AG20443 (cell line): ENCODE measurements at regions not wholly inside any gene's neighbourhood (a gene's known extent, or its start where the extent isn't known, plus 50 kb on each side); places are given as distances from the start of the nearest gene placed in this dataset.
"Not testable (repeated sequence)": the region's sequence is repeated elsewhere in the genome, so short reads cannot be mapped to it uniquely, and the experiment has no call there.

Source experiments
- DNase-seq: peaks from one replicate; pipeline ENCODE4 v3.0.0; 2012; ENCODE audit warnings: low spot score, mixed read lengths

DNA sequence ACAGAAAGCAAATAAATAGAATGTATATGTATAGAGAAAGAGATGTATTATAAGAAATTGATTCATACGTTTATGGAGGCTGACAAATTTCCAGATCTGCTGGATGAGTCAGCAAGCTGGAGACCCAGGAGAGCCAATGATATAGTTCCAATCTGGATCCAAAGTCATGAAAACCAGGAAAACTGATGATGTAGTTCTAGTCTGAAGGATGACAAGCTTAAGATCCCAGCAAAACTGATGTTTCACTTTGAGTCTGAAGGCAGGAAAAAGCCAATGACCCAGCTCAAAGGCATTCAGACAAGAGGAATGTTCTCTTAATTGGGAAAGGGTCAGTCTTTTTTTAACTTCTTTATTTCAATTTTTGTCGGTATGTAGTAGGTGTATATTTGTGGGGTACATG is 102.6 kb downstream of the LHFPL1 start:
- peak; percentile 8 for DNase-seq

DNA sequence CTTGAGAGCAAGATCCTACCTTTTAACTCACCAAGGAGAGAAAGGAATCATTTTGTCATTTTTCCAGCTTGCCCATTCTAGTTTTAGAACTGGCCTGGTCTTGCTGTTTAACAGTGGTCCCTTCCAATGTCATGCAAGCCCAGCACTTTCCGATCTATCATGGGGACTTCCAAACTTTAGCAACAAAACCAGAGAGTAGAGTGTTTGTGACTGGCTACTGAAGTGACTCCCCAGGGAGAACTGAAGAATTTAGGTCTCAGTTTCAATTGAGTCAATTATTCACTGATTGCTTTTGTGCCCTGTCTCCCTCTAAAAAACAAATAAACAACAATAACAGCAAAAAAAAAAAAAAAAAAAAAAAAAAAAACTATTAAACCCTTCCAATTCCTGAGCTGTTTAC is 108.3 kb downstream of the LHFPL1 start:
- DNase-seq, result no peak

DNA sequence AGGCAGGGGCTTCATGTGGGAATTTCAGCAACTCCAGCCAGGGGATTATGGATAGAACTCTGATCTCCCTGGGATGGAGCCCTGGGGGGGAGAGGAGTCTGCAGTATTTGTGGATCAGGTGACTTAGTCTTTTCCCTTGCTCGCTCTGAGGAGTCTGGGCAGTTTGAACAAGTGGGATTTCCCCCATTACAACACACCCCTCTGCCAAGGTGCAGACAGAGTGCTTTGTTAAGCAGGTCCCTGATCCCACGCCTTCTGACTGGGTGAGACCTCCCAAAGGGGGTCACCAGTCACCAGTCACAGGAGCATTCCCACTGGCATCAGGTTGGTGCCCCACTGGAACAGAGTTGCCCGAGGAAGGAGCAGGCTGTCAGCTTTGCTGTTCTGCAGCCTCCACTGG is 123.9 kb downstream of the LHFPL1 start:
- DNase-seq, result no peak

DNA sequence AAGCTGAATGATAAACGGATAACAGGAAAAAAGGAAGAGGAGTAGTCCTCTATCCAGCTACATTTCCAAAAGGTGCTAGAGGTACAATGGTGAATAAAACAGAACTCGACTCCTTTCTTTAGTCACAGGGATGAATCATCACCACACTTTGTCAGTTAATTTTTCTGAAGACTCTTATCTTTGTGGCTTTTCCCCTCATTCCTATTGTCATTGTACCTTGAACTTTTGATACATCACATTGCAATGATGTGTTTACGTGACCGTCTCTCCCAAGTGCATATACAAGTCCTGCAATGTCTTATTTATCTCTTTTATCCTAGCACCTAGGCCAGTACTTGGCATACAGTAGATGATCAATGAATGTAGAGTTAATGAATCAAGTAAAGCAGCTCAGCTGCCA is 134.7 kb downstream of the LHFPL1 start:
- DNase-seq, result no peak

DNA sequence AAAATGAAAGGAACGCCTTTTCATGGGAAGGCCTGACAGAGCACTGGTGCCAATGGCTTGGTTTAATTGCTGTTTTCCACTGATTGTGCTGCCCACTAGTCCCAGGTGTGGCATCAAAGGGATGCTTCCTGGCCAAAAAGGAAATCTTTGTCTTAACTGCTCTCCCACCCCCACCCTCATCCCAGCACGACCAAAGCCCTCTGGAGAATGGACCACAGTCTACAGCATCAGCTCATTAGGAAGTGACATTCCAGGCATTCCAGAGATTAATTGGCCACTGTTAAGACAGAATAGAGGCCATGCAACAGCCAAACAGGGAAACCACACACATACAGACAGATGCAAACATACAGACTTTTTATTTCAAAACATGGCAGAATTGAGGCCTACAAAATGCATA is 143.2 kb downstream of the LHFPL1 start:
- DNase-seq, result peak; percentile 33

DNA sequence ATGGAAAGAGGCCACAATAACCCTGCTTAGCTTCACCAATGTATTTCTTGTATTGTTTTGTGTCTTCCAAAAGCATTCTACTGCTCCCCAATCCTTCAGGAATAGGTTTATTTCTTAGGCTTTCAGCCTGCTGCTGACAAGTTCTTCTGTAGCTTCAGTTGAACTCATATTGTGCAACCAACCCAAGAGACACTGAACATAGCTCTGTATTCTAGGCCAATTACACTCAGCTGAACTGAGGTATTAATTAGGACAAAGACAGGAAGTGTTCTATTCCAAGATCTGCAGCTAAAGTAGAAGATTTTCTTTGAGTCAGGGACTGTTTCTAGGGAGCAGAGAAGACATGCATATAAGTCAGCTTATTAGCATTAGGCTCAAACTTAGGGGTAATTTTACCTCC is 151.8 kb downstream of the LHFPL1 start:
- DNase-seq, result peak; percentile 5

DNA sequence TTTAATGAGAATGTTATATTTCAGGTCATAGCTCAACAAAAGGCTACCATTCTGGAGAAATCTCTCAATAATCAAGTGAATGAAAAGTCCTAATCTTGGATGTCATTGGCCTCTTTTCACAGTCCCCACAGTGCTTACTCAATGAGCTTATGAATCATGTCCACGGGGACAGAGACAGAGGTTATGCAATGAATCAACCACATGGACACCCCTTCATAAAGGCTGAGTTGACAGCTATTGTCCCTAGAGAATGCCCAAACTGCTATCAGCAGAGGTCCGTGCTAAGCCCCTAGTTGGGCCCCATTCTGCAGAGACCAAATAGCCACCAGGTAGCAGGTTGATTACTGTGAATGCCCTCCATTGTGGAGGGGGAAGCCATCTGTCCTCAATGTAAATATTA is 158.1 kb downstream of the LHFPL1 start:
- peak; percentile 6 for DNase-seq

DNA sequence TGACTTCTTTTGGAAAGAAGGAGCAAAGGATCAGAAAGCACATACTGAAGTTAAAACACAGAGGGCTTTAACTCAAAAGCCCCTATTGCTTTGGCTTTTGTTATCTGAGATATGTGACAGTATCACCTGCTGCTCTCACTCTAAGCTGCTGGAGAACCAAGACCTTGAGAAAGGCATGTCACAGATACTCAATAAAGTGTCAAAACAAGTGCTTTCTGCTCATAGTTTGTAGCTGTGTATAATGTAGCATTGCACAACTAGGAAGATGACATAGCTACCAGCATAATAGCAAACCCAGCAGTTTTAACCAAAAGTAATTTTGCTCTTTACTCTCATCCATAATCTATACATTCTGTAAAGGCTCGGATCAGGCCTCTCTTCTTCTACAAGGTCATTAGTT is 159.6 kb downstream of the LHFPL1 start:
- no peak for DNase-seq

DNA sequence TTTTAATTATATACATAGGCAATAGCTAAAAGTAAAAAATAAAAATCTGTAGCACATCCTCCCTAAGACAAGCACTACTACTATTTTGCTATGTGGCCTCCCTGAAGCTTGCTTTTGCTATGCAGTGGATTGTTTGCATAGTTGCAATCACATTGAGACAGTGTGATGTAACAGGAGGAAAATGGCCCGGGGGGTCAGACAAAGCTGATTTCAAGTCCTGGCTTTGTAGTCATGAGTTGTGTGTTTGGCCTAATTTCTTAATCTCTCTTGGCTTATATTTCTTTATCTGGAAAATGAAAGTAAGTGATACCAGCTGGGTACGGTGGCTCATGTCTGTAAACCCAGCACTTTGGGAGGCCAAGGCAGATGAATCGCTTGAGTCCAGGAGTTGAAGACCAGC is 166.6 kb downstream of the LHFPL1 start:
- DNase-seq, result peak; percentile 35

DNA sequence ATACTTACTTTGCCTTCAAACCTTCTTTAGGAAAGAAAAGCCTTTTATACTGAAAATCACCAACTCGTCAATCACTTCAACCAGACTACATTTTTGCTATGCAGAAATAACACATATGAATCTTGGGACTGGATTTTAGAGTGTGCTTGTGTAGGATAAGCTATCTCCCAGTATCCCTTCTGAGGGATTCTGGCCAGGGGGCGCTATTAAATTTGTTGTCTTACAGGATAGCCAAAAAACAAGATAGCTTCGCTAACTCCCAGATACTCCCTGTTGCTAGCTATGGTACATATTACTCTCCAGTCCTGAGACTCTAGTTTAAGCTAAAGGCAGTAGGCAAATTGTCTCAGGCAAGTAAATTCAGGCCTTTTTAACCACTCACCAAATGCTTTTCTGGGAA is 167.2 kb downstream of the LHFPL1 start:
- no peak for DNase-seq

DNA sequence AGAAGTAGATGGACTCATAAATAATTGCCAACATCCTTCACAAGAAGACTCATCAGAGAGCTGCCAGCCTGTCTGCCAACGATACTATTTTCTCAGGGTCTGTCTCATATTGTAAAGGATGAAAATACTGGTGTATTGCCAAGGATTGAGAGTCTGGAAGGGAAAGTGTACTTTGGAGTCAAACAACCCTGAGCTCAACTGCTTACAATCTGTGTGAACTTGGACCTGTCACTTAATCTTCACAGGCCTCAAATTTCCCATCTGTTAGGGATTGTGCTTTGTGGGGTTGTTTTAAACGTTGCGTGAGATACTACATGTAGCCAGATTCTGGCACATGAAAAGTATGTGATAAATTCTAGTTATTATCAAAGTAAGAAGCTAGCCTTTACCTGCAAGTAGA is 169.1 kb downstream of the LHFPL1 start:
- no peak for DNase-seq

DNA sequence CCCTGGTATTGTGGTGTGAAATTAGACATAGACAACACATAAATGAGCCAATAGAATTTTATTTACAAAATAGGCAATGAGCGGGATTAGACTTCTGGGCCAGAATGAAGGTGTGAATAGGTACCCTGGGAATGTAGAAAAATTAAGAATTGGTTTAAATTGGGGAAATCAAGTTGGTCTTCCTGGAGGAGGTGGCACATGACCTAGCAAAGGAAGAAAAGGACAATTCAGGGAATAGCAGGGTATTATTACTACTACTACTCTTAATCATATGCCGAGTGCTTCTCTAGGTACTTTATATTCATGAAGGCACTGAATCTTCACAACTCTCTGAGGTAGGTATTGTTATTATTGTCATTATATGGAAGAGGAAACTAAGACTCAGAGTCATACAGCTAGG is 202.1 kb downstream of the LHFPL1 start:
- no peak for DNase-seq

DNA sequence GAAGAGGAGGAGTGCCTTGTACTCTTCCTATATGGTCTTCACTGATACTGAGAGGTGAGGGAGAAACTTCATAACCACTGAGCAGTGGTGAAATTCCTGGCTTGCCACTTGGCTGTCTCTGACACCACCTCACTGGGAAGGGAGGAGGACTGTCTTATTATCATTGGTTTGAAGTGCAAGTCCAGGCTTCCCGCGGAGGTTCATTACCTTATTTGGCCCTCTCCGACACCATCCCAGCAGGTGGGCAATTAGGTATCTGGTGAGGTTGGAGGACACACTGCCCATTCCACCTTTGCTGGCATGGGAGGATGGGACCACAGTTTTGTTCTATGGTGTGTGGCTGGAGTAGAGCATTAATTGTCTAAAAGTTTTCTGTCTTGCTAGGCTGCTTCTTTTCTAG is 206.1 kb downstream of the LHFPL1 start:
- no peak for DNase-seq

DNA sequence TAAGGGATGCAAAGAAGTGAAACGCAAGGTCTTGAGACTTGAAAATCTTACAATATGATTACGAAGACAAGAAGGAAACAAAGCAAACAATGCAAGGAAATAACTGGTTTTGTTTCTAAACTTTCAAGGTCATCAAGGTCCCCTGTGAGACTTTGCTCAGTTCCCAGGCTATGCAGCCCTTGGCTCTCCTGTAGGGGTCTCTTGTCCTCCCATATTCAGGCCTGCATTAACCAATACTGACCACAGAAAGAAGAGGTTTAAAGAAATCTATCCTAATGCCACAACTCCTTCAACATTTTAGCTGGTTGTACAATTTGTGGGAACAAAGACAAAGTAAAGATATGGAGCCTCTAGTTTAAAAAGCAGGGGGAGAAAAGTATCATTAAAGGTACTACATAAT is 209.2 kb downstream of the LHFPL1 start:
- DNase-seq, result no peak

DNA sequence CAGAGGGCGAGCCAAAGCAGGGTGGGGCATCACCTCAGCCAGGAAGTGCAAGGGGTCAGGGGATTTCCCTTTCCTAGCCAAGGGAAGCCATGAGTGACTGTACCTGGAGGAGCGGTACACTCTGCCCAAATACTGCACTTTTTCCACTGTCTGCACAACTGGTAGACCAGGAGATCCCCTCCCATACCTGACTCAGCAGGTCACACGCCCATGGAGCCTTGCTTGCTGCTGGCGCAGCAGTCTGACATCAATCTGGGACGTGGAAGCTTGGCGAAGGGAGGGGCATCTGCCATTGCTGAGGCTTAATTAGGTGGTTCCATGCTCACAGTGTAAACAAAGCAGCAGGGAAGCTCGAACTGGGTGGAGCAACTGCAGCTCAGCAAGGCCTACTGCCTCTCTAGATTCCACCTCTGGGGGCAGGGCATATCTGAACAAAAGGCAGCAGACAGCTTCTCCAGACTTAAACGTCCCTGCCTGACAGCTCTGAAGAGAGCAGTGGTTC is 217.7 kb downstream of the LHFPL1 start:
- DNase-seq, result not testable (repeated sequence)

DNA sequence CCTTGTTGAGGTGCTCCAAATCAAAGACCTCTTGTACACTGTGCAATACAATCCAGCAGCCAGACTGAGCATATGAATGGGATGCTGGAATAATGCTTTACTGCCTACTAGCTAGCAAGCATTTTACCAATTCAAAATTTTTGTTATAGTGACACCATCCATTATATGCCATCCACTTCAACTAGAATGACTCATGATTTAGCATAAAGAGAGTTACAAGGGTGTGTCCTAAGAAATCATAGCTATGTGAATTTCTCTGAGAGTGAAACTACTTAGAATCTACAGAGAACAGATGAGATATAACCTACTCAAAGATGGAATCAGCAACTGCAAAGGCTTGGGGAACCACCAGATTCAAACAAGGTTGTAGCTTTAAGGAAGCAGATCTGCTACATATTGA is 221.9 kb downstream of the LHFPL1 start:
- DNase-seq, result no peak

DNA sequence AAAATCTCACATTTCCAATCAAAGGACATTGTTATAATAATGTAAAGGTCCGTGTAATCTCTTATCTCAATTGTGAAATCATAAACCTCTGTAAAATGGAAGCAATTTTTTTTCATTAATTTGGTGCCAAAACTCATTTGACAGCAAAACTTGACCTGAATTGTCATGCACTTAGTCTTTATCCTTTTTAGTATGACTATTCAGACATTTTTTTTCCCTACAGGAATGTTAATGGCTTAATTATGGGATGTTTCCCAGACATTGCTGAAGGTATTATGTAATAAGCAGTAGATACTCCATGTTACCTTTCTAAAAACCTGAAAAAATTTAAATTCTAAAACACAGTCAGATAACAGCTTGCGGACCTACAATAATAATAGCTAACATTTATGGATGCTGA is 228.9 kb downstream of the LHFPL1 start:
- no peak for DNase-seq

DNA sequence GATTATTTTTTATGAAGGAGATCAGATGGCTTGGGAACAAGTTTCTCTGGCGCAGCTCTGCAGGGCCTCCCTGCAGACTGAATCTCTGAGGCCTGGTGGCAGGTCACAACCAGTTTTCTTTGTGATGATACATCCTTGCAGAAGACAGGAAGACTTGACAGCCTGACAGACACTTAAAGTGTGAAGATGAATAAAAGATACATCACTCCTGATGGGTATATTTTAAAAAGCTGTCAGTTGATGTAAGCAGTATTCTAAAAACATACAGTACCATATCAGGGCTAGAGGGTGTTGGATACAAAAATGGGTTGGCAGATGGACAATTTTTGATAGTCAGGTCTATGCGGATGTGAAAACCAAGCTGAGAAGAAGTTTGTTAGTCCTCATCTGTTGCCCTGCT is 239.5 kb downstream of the LHFPL1 start:
- DNase-seq, result no peak

DNA sequence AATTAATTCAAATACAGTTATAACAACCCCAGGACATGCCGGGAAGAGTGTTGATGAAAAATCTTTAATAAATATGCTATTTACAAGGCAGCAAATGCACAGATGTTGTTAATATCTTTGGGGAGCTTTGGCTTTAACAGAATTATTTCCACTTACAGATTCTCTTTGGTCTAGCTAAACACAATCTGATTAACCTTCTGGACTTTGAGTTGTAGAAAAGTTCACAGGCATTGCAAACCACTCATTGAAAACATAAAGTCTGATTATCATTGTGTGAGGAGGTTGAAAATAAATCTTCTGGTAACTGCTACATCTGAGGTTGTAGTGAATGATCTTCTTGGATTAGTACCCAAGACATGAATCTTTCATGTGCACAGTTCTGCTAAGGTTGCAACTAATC is 255.6 kb downstream of the LHFPL1 start:
- no peak for DNase-seq

DNA sequence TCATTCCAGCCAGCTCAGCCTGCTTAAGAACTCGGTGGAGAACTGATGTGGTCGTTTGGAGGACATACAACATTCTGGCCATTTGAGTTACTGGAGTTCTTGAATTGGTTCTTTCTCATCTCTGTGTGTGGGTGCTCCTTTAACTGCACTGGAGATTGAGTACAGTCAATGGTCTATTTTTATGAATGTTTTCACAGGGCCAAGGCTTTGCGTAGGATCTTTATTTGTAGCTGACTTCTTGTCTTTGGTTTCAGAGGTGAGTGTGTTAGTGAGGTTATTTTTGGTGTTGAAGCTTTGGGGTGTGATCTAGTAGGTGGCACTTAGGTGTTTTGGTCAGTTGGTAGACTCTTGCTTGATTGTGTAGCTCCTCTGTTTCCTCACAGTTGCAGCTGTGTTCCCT is 288.4 kb downstream of the LHFPL1 start:
- DNase-seq, result no peak

DNA sequence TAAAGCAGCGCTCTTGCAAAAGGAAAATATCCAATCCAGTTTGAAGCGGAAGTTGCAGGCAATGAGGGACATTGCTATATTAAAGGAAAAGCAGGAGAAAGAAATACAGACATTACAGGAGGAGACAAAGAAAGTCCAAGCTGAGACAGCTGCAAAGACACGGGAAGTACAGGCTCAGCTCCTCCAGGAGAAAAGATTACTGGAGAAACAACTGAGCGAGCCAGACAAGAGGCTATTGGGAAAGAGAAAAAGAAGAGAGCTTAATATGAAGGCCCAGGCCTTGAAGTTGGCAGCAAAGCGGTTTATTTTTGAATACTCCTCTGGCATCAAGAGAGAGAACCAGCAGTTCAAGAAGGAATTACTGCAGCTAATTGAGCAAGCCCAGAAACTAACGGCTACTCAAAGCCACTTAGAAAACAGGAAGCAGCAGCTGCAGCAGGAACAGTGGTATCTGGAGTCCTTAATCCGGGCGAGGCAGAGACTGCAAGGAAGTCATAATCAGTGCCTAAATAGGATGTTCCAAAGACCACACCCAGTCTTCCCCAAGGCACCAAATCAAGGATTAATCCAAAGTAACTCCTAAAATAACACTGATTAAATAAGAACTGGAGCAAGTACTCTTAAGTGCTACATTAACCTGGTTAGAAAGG is 298.0 kb downstream of the LHFPL1 start:
- not testable (repeated sequence) for DNase-seq

DNA sequence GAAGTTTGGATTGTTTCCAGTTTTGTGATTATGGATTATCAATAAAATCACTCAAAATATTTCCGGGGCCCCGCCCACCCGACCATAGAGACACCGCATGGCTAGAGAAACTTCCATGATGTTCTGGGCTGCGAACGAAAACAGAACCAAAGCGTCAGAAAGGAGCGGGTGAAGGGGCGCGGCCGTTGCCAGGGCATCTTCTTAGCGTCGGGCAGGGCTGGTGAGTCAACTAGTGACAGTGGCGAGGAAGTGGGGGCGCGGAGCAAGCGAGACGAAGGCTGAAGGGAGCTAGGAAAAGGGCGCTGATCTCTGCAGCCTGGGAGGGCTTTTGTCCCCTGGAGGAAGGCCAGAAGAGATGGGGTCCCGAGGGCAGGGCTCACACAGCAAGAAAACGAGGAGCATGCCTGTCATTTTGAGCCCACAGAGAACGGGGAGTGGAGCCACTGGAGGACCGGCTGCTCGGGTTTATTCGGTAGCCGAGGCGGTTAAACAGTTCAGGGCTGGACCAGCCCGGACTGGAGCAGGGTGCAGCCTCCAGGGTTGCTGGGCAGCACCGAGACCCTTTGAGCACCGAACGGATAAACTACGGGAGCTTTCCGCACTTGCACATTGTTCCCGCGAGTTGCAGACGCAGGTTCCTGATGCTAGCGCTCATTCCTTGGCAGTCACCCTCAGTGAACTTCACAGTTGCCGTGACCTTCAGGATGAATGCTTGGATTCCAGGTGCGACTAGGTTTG is 298.1 kb upstream of the TRPC5 start:
- DNase-seq, result no peak

DNA sequence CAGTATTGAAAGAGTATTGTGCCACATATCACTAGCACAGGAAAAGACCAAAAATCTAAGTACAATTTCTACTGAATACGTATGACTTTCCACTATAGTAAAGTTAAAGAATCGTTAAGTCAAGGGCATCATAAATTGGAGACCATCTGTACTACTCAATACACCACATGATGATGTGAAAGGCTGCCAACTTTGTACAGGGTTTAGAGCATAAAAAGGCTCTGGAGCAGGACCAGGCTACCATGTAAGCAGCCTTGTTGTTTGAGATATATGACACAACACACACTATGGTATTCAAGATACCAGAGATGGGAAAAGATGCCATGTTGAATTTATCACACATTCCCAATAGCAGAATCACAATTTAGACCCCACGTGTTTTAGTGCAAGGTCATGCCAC is 294.9 kb upstream of the TRPC5 start:
- no peak for DNase-seq

DNA sequence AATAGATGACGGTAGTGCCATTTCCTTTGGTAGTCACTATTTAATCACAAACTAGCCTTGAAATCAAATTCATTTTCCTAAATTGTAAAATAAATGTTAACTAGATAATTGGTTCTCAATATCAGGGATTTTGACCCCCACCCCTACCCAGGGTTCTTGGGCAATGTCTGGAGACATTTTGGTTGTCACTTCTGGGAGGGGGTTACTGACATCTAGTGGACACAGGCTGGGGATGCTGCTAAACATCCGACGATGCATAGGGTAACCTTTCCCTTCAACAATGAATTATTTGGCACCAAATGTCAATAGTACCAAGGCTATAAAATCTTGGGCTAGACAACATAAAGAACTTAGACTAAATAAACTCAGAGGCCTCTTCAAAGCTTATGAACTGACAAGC is 285.8 kb upstream of the TRPC5 start:
- DNase-seq, result no peak
